SK-N-MC (cell line): ENCODE measurements at regions not wholly inside any gene's neighbourhood (a gene's known extent, or its start where the extent isn't known, plus 50 kb on each side); places are given as distances from the start of the nearest gene placed in this dataset.

Experiments used
- FOXP2 ChIP-seq: optimal IDR thresholded peaks from 2 replicates; pipeline ENCODE3; 2011; ENCODE audit warnings: mild to moderate bottlenecking, moderate library complexity; ENCODE audit not compliant: insufficient read depth; ENCODE audit errors: extremely low read length, control extremely low read depth
- POLR2AphosphoS5 ChIP-seq: IDR thresholded peaks from 2 replicates; pipeline ENCODE4 v1.6.1; 2012; ENCODE audit warnings: mild to moderate bottlenecking, low read depth, low read length, borderline replicate concordance

- TF ChIP-seq FOXP2, result no peak
- no peak for TF ChIP-seq POLR2AphosphoS5
Measured at GRCh38 chr4:105059337-105059736, 87.3 kb upstream of the TET2 start.
